ENCODE measurements at regions not wholly inside any gene's neighbourhood (a gene's known extent, or its start where the extent isn't known, plus 50 kb on each side); places are given as distances from the start of the nearest gene placed in this dataset.

GRCh38 chr2:101583861-101584260 is 108.9 kb upstream of the RFX8 start:
- TF ChIP-seq CTCF (IDR thresholded peaks at IDR 0.05) (no peak), POLR2AphosphoS5 (IDR thresholded peaks at IDR 0.05) (no peak), POLR2A (IDR thresholded peaks at IDR 0.05) (no peak)

Data from transverse colon (tissue), 4 donors.